ENCODE measurements at regions not wholly inside any gene's neighbourhood (a gene's known extent, or its start where the extent isn't known, plus 50 kb on each side); places are given as distances from the start of the nearest gene placed in this dataset.

- Histone ChIP-seq H3K9me2 (ENCODE audit: low read depth, low read length) (no peaks in the 10 kb centered on the region), H3K27ac (ENCODE audit: low read depth, low read length, poor library complexity, severe bottlenecking) (no peak overlapping the region), H2AFZ (ENCODE audit: low read length) (no peak overlapping the region), H3K4me1 (ENCODE audit: insufficient read depth, low read length, severe bottlenecking) (no peaks in the 10 kb centered on the region), H3K9me3 (ENCODE audit: low read length) (no peaks in the 10 kb centered on the region), H3K27me3 (ENCODE audit: insufficient read depth, low read length) (no peaks in the 10 kb centered on the region), H3F3A (ENCODE audit: insufficient read depth, low read length) (no peaks in the 10 kb centered on the region), H3K4me2 (ENCODE audit: low read length) (no peak overlapping the region), H3K4me3 (ENCODE audit: low read depth, low read length, poor library complexity, severe bottlenecking) (no peak overlapping the region), H3K9ac (ENCODE audit: low read length) (no peak overlapping the region), H3K79me2 (ENCODE audit: insufficient read depth, low read length) (no peaks in the 10 kb centered on the region), H4K20me1 (ENCODE audit: insufficient read depth, low read length) (no peaks in the 10 kb centered on the region), H3K36me3 (ENCODE audit: insufficient read depth, low read length) (no peaks in the 10 kb centered on the region)
- TF ChIP-seq EZH2 (IDR thresholded peaks at IDR 0.05; ENCODE audit: borderline replicate concordance, low read length), result no peak
- TF ChIP-seq CTCF (IDR thresholded peaks at IDR 0.05; ENCODE audit: low read length), result no peak
Observed at GRCh38 chr1:2907051-2907450, 105.6 kb upstream of the TTC34 start.

DNA sequence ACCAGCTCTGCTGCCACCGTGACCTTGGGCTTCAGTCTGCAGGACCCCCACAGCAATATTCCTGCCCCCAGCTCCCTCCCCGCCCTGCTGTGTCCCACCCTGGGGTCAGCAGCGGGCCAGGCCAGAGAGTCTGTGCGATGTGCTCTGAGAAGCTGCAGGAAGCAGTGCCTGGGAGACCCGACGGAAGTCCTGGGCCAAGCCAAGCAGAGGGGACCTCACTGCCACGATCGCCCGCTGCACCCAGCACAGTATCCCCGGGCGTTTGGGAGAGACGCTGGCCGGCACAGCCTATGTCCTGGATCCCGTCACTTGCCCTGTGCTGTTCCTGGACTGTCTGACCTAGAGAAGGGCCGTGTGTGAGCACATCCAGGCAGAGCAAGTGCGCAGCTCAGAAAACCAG lies 106.6 kb upstream of the TTC34 start:
- H3K79me2 ChIP-seq (ENCODE audit: insufficient read depth, low read length), result no peaks in the 10 kb centered on the region
- no peak overlapping the region for H3K4me3 ChIP-seq (ENCODE audit: low read depth, low read length, poor library complexity, severe bottlenecking)
- H2AFZ ChIP-seq (ENCODE audit: low read length), result no peak overlapping the region
- H3F3A ChIP-seq (ENCODE audit: insufficient read depth, low read length), result no peaks in the 10 kb centered on the region
- H3K9ac ChIP-seq (ENCODE audit: low read length), result no peak overlapping the region
- no peaks in the 10 kb centered on the region for H3K27me3 ChIP-seq (ENCODE audit: insufficient read depth, low read length)
- no peaks in the 10 kb centered on the region for H4K20me1 ChIP-seq (ENCODE audit: insufficient read depth, low read length)
- no peak overlapping the region for H3K27ac ChIP-seq (ENCODE audit: low read depth, low read length, poor library complexity, severe bottlenecking)
- H3K4me2 ChIP-seq (ENCODE audit: low read length), result no peak overlapping the region
- H3K9me2 ChIP-seq (ENCODE audit: low read depth, low read length), result no peaks in the 10 kb centered on the region
- H3K36me3 ChIP-seq (ENCODE audit: insufficient read depth, low read length), result no peaks in the 10 kb centered on the region
- no peaks in the 10 kb centered on the region for H3K4me1 ChIP-seq (ENCODE audit: insufficient read depth, low read length, severe bottlenecking)
- TF ChIP-seq CTCF (IDR thresholded peaks at IDR 0.05; ENCODE audit: low read length), result no peak
- TF ChIP-seq EZH2 (IDR thresholded peaks at IDR 0.05; ENCODE audit: borderline replicate concordance, low read length), result no peak
- H3K9me3 ChIP-seq (ENCODE audit: low read length), result no peaks in the 10 kb centered on the region

GRCh38 chr1:2908561-2908960 lies 107.1 kb upstream of the TTC34 start:
- no peaks in the 10 kb centered on the region for H3K9me2 ChIP-seq (ENCODE audit: low read depth, low read length)
- no peak overlapping the region for H3K9ac ChIP-seq (ENCODE audit: low read length)
- no peaks in the 10 kb centered on the region for H3K4me1 ChIP-seq (ENCODE audit: insufficient read depth, low read length, severe bottlenecking)
- no peaks in the 10 kb centered on the region for H3K79me2 ChIP-seq (ENCODE audit: insufficient read depth, low read length)
- H3K9me3 ChIP-seq (ENCODE audit: low read length), result no peaks in the 10 kb centered on the region
- no peaks in the 10 kb centered on the region for H3K27me3 ChIP-seq (ENCODE audit: insufficient read depth, low read length)
- H3K4me3 ChIP-seq (ENCODE audit: low read depth, low read length, poor library complexity, severe bottlenecking), result no peak overlapping the region
- H3K4me2 ChIP-seq (ENCODE audit: low read length), result no peak overlapping the region
- no peak overlapping the region for H2AFZ ChIP-seq (ENCODE audit: low read length)
- no peak overlapping the region for H3K27ac ChIP-seq (ENCODE audit: low read depth, low read length, poor library complexity, severe bottlenecking)
- no peaks in the 10 kb centered on the region for H3F3A ChIP-seq (ENCODE audit: insufficient read depth, low read length)
- H3K36me3 ChIP-seq (ENCODE audit: insufficient read depth, low read length), result no peaks in the 10 kb centered on the region
- H4K20me1 ChIP-seq (ENCODE audit: insufficient read depth, low read length), result no peaks in the 10 kb centered on the region
- TF ChIP-seq EZH2 (IDR thresholded peaks at IDR 0.05; ENCODE audit: borderline replicate concordance, low read length), result no peak
- no peak for TF ChIP-seq CTCF (IDR thresholded peaks at IDR 0.05; ENCODE audit: low read length)

Data from OCI-LY1 (cell line).